Nephron (organoid): ENCODE measurements at regions not wholly inside any gene's neighbourhood (a gene's known extent, or its start where the extent isn't known, plus 50 kb on each side); places are given as distances from the start of the nearest gene placed in this dataset.

Experiments
- H3K27ac Mint-ChIP-seq, 3 experiments: 2 replicates each; pipeline ENCODE4 v1.8.0; 2020; ENCODE audit warnings: mixed read lengths in 3 of 3, mild to moderate bottlenecking in 2 of 3, moderate library complexity in 1 of 3
- H3K27me3 Mint-ChIP-seq: 2 replicates; pipeline ENCODE4 v1.8.0; 2021; ENCODE audit warnings: low read depth, mild to moderate bottlenecking, moderate library complexity, mixed read lengths
- H3K36me3 Mint-ChIP-seq: 2 replicates; pipeline ENCODE4 v1.8.0; 2020; ENCODE audit warnings: low read depth, mixed read lengths
- H3K4me1 Mint-ChIP-seq: 2 replicates; pipeline ENCODE4 v1.8.0; 2020; ENCODE audit warnings: mixed read lengths
- H3K4me3 Mint-ChIP-seq, 3 experiments: 2 replicates each; pipeline ENCODE4 v1.8.0; 2020; ENCODE audit warnings: mild to moderate bottlenecking in 3 of 3, mixed read lengths in 3 of 3, moderate library complexity in 2 of 3
- H3K9me3 Mint-ChIP-seq: 2 replicates; pipeline ENCODE4 v1.8.0; 2020; ENCODE audit warnings: mixed read lengths
- TF ChIP-seq, protein P1 (sequence below), 3 experiments: fragments of 200-600 bp; sonication (generic); IDR thresholded peaks; one replicate each; pipeline ENCODE4 v1.5.0; 2021; ENCODE audit warnings: antibody characterized with exemption in 3 of 3; ENCODE audit not compliant: unreplicated experiment in 3 of 3

DNA sequence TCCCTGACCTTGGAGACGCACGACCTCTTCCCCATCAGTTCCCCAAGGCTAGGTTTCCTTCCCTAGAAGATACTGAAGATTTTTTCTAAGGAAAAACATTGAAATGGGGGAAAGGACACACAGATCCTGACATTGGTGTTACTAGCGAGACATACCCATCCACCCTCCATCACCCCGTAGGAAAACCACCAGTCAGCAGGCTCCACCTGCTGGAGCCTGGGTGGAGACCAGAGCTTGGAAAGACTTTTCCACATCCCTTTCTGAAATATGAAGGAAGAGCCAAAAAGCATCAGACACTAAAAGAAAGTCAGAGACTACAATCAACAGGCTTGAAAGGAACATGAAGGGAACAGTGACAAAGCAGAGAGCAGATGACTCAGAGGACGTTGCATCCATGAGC is 638.0 kb downstream of the IRX1 start:
- TF ChIP-seq, protein P1, sequence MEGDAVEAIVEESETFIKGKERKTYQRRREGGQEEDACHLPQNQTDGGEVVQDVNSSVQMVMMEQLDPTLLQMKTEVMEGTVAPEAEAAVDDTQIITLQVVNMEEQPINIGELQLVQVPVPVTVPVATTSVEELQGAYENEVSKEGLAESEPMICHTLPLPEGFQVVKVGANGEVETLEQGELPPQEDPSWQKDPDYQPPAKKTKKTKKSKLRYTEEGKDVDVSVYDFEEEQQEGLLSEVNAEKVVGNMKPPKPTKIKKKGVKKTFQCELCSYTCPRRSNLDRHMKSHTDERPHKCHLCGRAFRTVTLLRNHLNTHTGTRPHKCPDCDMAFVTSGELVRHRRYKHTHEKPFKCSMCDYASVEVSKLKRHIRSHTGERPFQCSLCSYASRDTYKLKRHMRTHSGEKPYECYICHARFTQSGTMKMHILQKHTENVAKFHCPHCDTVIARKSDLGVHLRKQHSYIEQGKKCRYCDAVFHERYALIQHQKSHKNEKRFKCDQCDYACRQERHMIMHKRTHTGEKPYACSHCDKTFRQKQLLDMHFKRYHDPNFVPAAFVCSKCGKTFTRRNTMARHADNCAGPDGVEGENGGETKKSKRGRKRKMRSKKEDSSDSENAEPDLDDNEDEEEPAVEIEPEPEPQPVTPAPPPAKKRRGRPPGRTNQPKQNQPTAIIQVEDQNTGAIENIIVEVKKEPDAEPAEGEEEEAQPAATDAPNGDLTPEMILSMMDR (IDR thresholded peaks at IDR 0.05; ENCODE audit: unreplicated experiment in 3 of 3) = no peak
- H3K27me3 Mint-ChIP-seq = peaks cover 42% of the 10 kb centered on the region
- peaks cover 19% of the 10 kb centered on the region for H3K4me1 Mint-ChIP-seq
- H3K27ac Mint-ChIP-seq = no peak overlapping the region
- peaks cover 31% of the 10 kb centered on the region for H3K9me3 Mint-ChIP-seq
- H3K36me3 Mint-ChIP-seq = peaks cover 17% of the 10 kb centered on the region
- no peak overlapping the region for H3K4me3 Mint-ChIP-seq

DNA sequence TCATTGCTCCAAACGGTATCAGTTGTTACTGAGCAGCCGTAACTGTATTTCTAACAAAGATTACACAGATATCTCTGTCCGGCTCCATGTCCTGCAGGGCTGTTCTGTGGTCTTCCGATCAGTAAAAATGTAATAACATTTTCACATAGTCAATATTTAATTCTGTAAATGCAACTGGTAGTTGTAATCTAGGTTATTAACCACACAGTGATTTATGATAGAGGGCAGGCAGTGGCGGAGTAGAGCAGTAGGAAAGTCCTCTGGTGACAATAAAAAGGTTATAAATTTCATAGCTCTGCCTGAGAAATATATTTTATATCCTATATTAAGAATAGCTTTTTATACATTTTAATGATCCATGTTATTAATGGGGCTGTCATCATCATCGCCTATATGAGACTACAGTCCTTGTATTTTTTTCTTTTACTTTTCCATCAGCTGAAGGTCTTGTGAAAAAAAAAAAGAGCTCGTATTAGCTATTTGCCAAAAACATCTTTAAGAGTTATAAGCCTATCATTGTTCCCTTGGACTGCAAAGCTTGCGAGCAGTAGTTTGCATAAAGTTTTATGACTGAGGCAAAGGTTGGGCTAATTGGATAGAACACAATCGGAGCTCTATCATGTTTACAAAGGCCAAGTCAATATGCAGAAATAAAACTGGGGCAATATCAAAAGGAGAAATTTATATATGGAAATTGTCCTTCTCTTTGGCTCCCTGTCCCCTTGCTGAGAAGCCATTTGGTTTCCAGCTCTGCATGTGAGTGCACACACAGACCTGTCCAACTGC is 648.0 kb downstream of the IRX1 start:
- TF ChIP-seq, protein P1 (IDR thresholded peaks at IDR 0.05; ENCODE audit: unreplicated experiment in 3 of 3) = no peak
- no peak overlapping the region for H3K4me3 Mint-ChIP-seq
- H3K27ac Mint-ChIP-seq = peak overlapping the region in 1 of 3 experiments; percentile 39
- H3K4me1 Mint-ChIP-seq = no peaks in the 10 kb centered on the region
- H3K36me3 Mint-ChIP-seq = no peaks in the 10 kb centered on the region
- no peaks in the 10 kb centered on the region for H3K9me3 Mint-ChIP-seq
- H3K27me3 Mint-ChIP-seq = peaks cover 20% of the 10 kb centered on the region

DNA sequence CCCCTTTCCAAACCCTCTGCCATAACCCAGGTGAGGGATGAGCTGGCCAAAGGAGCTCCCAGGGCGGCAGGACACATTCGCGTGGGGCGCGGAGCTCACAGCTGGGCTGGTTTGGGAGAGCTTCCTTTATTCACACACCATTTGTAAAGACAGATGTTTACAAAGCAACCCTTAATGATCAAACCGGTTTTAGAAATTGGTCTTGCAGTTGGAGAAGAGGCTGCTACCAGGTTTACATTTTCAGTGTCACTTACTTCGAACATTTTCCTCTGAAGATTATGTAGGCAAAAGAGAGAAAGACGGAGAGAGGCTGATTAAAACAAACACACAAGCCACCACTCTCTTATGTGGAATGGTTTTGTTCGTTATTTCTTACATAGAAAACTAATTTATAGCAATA is 648.7 kb downstream of the IRX1 start:
- no peaks in the 10 kb centered on the region for H3K9me3 Mint-ChIP-seq
- no peak overlapping the region for H3K27ac Mint-ChIP-seq
- H3K4me3 Mint-ChIP-seq = no peak overlapping the region
- H3K4me1 Mint-ChIP-seq = no peaks in the 10 kb centered on the region
- H3K27me3 Mint-ChIP-seq = peaks cover 20% of the 10 kb centered on the region
- H3K36me3 Mint-ChIP-seq = no peaks in the 10 kb centered on the region
- TF ChIP-seq, protein P1 (IDR thresholded peaks at IDR 0.05; ENCODE audit: unreplicated experiment in 3 of 3) = no peak

DNA sequence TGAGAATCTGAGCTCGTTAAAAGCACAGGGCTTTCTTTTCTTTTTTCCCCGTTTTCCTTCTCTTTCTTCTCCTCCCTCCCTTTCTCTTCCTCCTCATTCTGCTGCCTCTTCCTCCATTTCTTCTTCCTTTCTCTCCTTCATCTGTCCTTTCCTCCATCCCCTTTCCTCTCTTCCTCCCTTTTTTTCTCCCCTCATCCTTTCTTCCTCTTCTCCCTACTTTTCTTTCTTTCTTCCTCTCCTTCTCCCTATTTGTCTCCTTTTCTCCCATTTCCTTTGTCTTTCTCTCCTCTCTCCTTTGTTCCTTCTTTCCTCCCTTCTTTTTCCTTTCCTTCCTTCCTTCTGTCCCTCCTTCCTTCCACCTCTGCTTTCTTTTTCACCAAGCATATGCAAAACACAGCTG is 649.4 kb downstream of the IRX1 start:
- H3K27me3 Mint-ChIP-seq = peaks cover 20% of the 10 kb centered on the region
- TF ChIP-seq, protein P1 (IDR thresholded peaks at IDR 0.05; ENCODE audit: unreplicated experiment in 3 of 3) = no peak
- no peaks in the 10 kb centered on the region for H3K36me3 Mint-ChIP-seq
- no peaks in the 10 kb centered on the region for H3K4me1 Mint-ChIP-seq
- no peak overlapping the region for H3K27ac Mint-ChIP-seq
- H3K9me3 Mint-ChIP-seq = no peaks in the 10 kb centered on the region
- H3K4me3 Mint-ChIP-seq = no peak overlapping the region

DNA sequence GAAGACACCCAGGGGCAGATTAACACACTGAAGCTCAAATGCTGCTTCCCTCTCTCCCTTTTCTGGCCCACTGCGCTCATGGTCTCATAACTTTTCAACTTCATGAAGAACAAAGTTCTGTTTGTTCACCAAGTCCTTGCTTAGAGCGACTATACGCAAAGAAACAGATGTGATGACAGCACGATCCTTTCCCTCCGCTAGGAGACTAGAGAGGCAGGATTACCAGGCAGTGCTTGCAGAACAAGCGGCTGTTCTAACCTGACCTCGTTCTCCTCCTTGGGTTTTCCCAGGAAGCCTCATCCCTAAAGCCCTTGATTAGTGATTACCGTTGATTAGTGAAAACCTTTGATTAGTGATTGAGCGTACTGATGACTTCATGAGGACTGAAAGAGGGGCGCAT is 649.9 kb downstream of the IRX1 start:
- H3K27ac Mint-ChIP-seq = no peak overlapping the region
- H3K4me3 Mint-ChIP-seq = no peak overlapping the region
- H3K36me3 Mint-ChIP-seq = no peaks in the 10 kb centered on the region
- H3K9me3 Mint-ChIP-seq = no peaks in the 10 kb centered on the region
- no peaks in the 10 kb centered on the region for H3K4me1 Mint-ChIP-seq
- TF ChIP-seq, protein P1 (IDR thresholded peaks at IDR 0.05; ENCODE audit: unreplicated experiment in 3 of 3) = no peak
- peaks cover 20% of the 10 kb centered on the region for H3K27me3 Mint-ChIP-seq

DNA sequence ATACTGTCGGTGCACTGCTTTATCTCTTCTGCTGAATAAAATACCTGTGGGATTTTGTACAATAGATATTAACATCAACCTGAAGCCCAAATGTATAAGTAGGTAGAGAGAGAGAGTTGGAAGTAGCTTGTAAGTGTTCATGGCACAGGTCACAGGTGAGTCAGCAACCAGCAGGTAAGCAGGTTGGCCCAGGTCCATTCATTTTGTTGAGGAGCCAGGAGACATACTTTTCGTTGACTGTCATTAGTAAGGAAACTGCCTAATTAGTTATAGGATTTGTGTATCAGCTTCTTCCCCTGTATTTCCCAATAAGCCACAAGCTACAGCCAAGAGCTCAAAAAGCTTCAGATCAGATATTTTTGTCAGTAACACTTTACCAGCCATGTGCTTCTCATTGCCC is 650.8 kb downstream of the IRX1 start:
- no peak overlapping the region for H3K27ac Mint-ChIP-seq

More for the DNA sequence above, 650.8 kb downstream of the IRX1 start:
- Mint-ChIP-seq H3K4me1 (no peaks in the 10 kb centered on the region), H3K9me3 (peaks cover under 1% of the 10 kb centered on the region), H3K36me3 (no peaks in the 10 kb centered on the region), H3K27me3 (peaks cover 20% of the 10 kb centered on the region), H3K4me3 (no peak overlapping the region)
- TF ChIP-seq, protein P1 (IDR thresholded peaks at IDR 0.05; ENCODE audit: unreplicated experiment in 3 of 3) = no peak
